ENCODE measurements at regions not wholly inside any gene's neighbourhood (a gene's known extent, or its start where the extent isn't known, plus 50 kb on each side); places are given as distances from the start of the nearest gene placed in this dataset.
"Not testable (repeated sequence)": the region's sequence is repeated elsewhere in the genome, so short reads cannot be mapped to it uniquely, and the experiment has no call there.

DNA sequence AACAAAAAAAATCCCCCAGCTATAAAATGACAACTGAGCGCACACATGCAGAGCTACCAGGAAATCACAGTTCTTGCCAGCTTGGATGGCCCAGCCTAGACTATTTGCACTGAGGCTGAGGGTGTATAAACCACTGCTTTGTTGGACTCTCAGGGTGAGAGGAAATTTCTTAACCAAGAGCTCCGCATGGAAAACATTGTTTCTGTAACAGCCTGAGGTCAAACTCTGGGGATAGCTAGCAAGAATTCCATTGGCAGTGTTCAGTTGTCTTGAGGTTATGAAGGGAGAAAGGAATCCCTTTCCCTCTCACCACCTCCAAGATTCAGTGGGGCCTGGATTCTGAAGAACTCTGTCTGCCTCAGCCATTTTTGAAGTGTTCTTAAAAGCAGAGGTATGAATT lies 360.0 kb downstream of the OSTF1 start:
- TF ChIP-seq POLR2AphosphoS5 (IDR thresholded peaks at IDR 0.05; ENCODE audit: low read depth, low read length) (no peak), SPI1 (IDR thresholded peaks at IDR 0.05; ENCODE audit: low read depth, low read length) (no peak), TAF1 (IDR thresholded peaks at IDR 0.05; ENCODE audit: low read depth, low read length) (no peak), POU2F2 (IDR thresholded peaks at IDR 0.05; ENCODE audit: low read depth, low read length) (no peak), PAX5 (IDR thresholded peaks at IDR 0.05; ENCODE audit: insufficient read depth, low read length, severe bottlenecking) (no peak), POLR2A (IDR thresholded peaks at IDR 0.05; ENCODE audit: low read depth, low read length) (no peak)
- FAIRE-seq (no peak), DNase-seq (ENCODE audit: insufficient read length, low spot score) (no peak)

DNA sequence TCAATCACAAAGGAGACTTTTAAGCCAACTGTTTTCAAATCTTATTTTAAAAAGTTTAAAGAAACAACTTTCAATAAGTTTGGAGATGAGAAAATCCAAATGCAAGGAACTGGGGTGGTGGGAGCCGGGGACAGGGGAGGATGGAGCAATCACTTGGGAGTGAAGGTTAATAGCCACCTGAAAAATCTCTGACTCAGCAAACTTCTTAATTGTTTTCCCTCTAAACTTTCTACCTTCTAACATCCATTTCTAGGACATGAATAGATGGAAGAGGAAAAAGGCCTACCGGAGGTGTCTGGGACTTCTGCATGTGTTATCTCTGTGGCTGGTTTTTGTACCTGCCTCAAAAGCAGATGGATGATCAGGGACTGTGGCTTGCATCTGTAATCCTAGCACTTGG lies 360.6 kb downstream of the OSTF1 start:
- FAIRE-seq (no peak), DNase-seq (ENCODE audit: insufficient read length, low spot score) (no peak)
- TF ChIP-seq POU2F2 (IDR thresholded peaks at IDR 0.05; ENCODE audit: low read depth, low read length), result no peak
- TF ChIP-seq SPI1 (IDR thresholded peaks at IDR 0.05; ENCODE audit: low read depth, low read length), result no peak

DNA sequence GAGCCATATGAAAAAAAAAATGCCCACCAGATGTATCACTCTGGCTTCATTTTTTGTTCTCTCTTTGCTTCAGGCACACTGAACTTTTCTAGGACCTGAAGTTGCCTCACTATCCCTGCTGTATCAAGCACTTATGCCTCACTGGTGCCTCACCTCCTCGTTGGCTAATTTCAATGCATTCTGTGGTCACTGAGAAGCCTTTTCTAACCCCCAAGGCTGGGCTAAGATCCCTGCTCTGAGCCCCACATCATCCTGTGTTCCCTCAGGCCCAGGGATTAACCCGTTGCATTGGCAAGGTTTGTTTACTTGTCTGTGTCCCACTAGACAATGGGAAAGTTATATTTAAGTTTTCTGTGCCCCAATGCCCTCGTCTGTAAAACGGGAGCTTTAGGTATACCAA lies 362.7 kb downstream of the OSTF1 start:
- TF ChIP-seq SPI1 (IDR thresholded peaks at IDR 0.05; ENCODE audit: low read depth, low read length), result no peak
- no peak for TF ChIP-seq POU2F2 (IDR thresholded peaks at IDR 0.05; ENCODE audit: low read depth, low read length)
- no peak for TF ChIP-seq PAX5 (IDR thresholded peaks at IDR 0.05; ENCODE audit: insufficient read depth, low read length, severe bottlenecking)
- no peak for TF ChIP-seq POLR2AphosphoS5 (IDR thresholded peaks at IDR 0.05; ENCODE audit: low read depth, low read length)
- no peak for TF ChIP-seq TAF1 (IDR thresholded peaks at IDR 0.05; ENCODE audit: low read depth, low read length)
- no peak for TF ChIP-seq POLR2A (IDR thresholded peaks at IDR 0.05; ENCODE audit: low read depth, low read length)
- DNase-seq (ENCODE audit: insufficient read length, low spot score), result no peak
- FAIRE-seq, result no peak

DNA sequence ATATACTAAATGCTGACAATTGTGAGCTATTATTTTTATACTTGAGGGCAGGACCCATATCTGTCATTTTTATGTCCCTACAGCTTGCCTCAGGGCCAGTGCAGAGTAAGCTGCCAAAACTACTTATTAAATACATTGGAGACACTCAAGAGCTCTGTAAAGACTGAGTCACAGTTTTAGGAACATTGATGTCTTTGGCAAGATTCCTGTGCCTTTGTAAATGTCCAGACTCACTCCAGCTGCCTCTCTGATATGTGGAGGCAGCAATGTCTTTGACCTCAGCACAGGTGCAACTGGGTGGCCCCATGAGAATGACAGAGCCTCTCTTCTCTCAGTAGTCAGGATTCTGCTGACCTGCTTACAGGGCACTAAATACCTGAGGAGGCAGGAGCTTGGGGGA lies 363.2 kb downstream of the OSTF1 start:
- TF ChIP-seq POLR2AphosphoS5 (IDR thresholded peaks at IDR 0.05; ENCODE audit: low read depth, low read length), result no peak
- no peak for TF ChIP-seq POLR2A (IDR thresholded peaks at IDR 0.05; ENCODE audit: low read depth, low read length)
- no peak for TF ChIP-seq TAF1 (IDR thresholded peaks at IDR 0.05; ENCODE audit: low read depth, low read length)
- no peak for TF ChIP-seq POU2F2 (IDR thresholded peaks at IDR 0.05; ENCODE audit: low read depth, low read length)
- no peak for TF ChIP-seq SPI1 (IDR thresholded peaks at IDR 0.05; ENCODE audit: low read depth, low read length)
- TF ChIP-seq PAX5 (IDR thresholded peaks at IDR 0.05; ENCODE audit: insufficient read depth, low read length, severe bottlenecking), result no peak
- no peak for DNase-seq (ENCODE audit: insufficient read length, low spot score)
- no peak for FAIRE-seq

DNA sequence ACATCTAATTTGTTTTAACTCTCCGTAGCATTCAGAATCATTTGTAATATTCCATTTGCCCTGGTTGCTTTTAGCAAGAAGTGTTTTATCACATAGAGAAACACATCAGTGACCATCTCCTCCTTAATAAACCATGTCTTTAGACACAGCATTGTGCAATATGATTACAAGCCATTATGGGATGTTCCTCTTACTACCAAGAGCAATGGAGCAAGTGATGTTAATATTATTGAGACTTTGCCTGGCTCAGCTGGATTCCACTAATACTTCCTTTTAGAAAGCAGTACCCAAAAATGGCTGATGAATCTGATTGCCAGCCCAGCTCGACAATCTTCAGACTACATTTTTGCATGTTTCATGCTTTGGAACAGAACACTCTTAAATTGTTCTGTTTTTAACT lies 364.2 kb downstream of the OSTF1 start:
- DNase-seq (ENCODE audit: insufficient read length, low spot score) (no peak), FAIRE-seq (no peak)
- TF ChIP-seq PAX5 (IDR thresholded peaks at IDR 0.05; ENCODE audit: insufficient read depth, low read length, severe bottlenecking), result no peak
- TF ChIP-seq POU2F2 (IDR thresholded peaks at IDR 0.05; ENCODE audit: low read depth, low read length), result no peak
- TF ChIP-seq POLR2A (IDR thresholded peaks at IDR 0.05; ENCODE audit: low read depth, low read length), result no peak
- TF ChIP-seq POLR2AphosphoS5 (IDR thresholded peaks at IDR 0.05; ENCODE audit: low read depth, low read length), result no peak
- no peak for TF ChIP-seq TAF1 (IDR thresholded peaks at IDR 0.05; ENCODE audit: low read depth, low read length)

DNA sequence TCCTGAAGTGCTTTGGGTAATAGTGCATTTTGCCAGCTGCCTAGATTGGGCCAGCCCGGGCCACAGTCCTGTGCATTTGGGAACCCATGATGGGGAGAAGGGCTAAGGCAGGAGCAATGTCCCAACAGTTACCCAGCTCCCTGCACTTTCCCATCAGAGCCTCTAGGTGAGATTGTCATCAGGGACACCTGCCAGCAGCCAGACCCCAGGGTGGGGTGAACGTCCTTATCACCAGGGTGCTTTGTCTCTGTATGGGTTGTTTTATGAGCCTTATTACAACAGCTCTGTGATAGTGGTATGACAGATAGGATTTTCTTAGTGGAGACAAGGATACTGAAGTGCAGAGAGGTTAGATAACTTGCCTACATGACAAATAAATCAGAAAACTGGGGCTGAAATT lies 365.7 kb downstream of the OSTF1 start:
- DNase-seq (ENCODE audit: insufficient read length, low spot score) (no peak), FAIRE-seq (no peak)
- no peak for TF ChIP-seq TAF1 (IDR thresholded peaks at IDR 0.05; ENCODE audit: low read depth, low read length)
- TF ChIP-seq POLR2A (IDR thresholded peaks at IDR 0.05; ENCODE audit: low read depth, low read length), result no peak
- no peak for TF ChIP-seq POLR2AphosphoS5 (IDR thresholded peaks at IDR 0.05; ENCODE audit: low read depth, low read length)
- TF ChIP-seq POU2F2 (IDR thresholded peaks at IDR 0.05; ENCODE audit: low read depth, low read length), result no peak
- no peak for TF ChIP-seq PAX5 (IDR thresholded peaks at IDR 0.05; ENCODE audit: insufficient read depth, low read length, severe bottlenecking)
- TF ChIP-seq SPI1 (IDR thresholded peaks at IDR 0.05; ENCODE audit: low read depth, low read length), result no peak

DNA sequence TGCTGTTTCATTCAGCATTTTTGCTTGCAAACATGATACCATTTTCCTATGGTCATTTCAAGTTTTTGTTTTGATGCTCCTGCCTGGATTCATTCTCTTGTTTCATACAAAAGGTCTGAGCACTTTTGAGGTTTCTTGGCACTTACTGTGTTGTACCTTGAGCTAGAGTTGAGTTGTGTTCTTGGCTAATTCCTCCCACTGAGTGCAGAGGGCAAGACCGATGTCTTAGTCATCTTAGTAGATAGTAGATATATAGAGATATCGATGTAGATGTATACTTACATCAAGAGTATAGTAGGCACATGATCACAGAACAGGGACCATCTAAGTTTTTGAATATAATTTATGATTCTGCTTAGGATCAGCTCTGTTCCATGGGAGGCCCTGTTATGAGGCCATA lies 366.6 kb downstream of the OSTF1 start:
- TF ChIP-seq POLR2A (IDR thresholded peaks at IDR 0.05; ENCODE audit: low read depth, low read length), result no peak
- TF ChIP-seq SPI1 (IDR thresholded peaks at IDR 0.05; ENCODE audit: low read depth, low read length), result no peak
- TF ChIP-seq TAF1 (IDR thresholded peaks at IDR 0.05; ENCODE audit: low read depth, low read length), result no peak
- no peak for TF ChIP-seq POLR2AphosphoS5 (IDR thresholded peaks at IDR 0.05; ENCODE audit: low read depth, low read length)
- no peak for TF ChIP-seq POU2F2 (IDR thresholded peaks at IDR 0.05; ENCODE audit: low read depth, low read length)
- TF ChIP-seq PAX5 (IDR thresholded peaks at IDR 0.05; ENCODE audit: insufficient read depth, low read length, severe bottlenecking), result no peak
- FAIRE-seq (no peak), DNase-seq (ENCODE audit: insufficient read length, low spot score) (no peak)

DNA sequence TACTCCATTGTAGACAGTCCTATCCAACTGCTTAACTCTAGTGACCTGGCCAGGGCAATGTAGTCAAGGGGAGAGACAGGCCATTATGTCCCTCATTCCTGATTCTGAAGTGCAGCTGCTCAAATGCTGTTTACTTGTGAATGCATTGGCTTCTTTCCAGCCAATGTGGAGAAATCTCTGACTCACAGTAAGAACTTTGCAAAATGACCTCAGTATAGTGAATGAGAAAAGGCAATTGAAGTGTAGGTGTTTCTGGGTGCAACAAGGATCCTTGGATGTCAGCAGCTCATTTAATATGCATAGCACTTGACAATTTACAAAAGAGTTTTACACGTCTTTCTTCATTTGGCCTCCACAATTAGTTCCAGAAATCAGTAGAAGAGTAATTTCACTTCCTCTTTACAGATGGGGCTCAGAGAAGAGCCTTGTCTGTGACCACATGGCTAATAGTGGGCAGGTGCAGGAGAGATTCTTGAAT lies 367.2 kb downstream of the OSTF1 start:
- DNase-seq (ENCODE audit: insufficient read length, low spot score) (no peak), FAIRE-seq (no peak)
- TF ChIP-seq POLR2A (IDR thresholded peaks at IDR 0.05; ENCODE audit: low read depth, low read length) (no peak), SPI1 (IDR thresholded peaks at IDR 0.05; ENCODE audit: low read depth, low read length) (peak; percentile 98)

DNA sequence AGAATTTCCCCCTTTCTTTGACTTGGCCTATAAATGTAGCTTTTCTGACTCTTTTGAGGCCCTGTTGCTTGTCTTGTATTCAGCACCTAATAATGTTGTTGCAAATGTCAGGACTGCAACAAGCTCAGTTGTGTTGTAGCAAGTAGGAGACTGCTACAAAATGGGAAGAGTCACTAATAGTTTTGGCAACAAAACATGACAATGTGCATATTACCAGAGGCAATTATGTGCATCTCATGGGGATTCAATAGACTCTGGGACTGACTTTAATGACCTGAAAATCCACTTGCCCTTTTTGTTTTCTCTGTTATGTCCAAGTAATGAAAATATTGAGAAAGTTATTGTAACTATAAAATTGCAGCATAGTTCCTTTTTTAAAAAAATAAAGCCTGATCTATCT lies 368.4 kb downstream of the OSTF1 start:
- DNase-seq (ENCODE audit: insufficient read length, low spot score) (no peak), FAIRE-seq (no peak)
- TF ChIP-seq PAX5 (IDR thresholded peaks at IDR 0.05; ENCODE audit: insufficient read depth, low read length, severe bottlenecking) (no peak), POLR2AphosphoS5 (IDR thresholded peaks at IDR 0.05; ENCODE audit: low read depth, low read length) (no peak), POLR2A (IDR thresholded peaks at IDR 0.05; ENCODE audit: low read depth, low read length) (no peak), POU2F2 (IDR thresholded peaks at IDR 0.05; ENCODE audit: low read depth, low read length) (no peak), SPI1 (IDR thresholded peaks at IDR 0.05; ENCODE audit: low read depth, low read length) (no peak), TAF1 (IDR thresholded peaks at IDR 0.05; ENCODE audit: low read depth, low read length) (no peak)

DNA sequence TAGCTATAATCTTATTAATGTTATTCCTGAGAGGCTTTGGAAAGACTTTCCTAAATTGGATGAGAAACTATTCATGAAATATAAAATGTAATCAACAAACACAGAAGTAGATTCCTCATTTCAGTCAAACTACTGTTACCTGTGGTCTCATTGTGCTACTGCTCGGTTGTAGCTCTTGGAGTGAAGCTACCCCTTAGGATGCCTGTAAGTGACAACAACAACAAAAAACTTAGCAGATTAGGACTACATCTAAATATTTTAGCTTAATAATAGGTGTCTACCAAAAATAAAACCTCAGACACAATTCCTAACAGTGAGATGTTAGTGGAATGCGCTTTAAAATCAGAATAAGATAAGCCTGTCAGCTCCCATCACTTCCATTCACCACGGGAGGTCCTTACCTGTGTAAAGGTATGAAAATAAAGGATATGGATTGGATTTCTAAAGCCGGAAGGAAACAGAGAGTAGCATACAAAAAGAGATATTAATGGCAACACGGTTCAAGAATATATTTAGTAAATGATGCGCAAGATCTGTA lies 369.2 kb downstream of the OSTF1 start:
- DNase-seq (ENCODE audit: insufficient read length, low spot score) (no peak), FAIRE-seq (no peak)
- TF ChIP-seq POLR2AphosphoS5 (IDR thresholded peaks at IDR 0.05; ENCODE audit: low read depth, low read length) (no peak), TAF1 (IDR thresholded peaks at IDR 0.05; ENCODE audit: low read depth, low read length) (no peak), PAX5 (IDR thresholded peaks at IDR 0.05; ENCODE audit: insufficient read depth, low read length, severe bottlenecking) (no peak), POU2F2 (IDR thresholded peaks at IDR 0.05; ENCODE audit: low read depth, low read length) (no peak), SPI1 (IDR thresholded peaks at IDR 0.05; ENCODE audit: low read depth, low read length) (no peak), POLR2A (IDR thresholded peaks at IDR 0.05; ENCODE audit: low read depth, low read length) (no peak)

DNA sequence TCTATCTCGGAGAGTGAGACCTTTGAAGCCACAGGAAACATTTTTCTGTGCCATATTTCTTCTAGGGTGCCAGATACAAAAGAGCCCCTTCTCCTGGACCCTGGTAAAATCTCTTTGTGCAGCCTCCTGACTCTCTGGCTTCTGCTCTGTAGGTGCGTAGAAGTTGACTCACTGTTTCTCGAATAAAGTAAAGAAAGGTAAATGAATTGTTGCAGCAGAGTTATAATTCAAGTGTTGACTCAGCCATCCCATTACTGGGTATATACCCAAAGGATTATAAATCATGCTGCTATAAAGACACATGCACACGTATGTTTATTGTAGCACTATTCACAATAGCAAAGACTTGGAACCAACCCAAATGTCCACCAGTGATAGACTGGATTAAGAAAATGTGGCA lies 371.0 kb downstream of the OSTF1 start:
- FAIRE-seq; DNase-seq (ENCODE audit: insufficient read length, low spot score): not testable (repeated sequence)

All from GM12891 (cell line).